AG09309 (cell line): ENCODE measurements at regions not wholly inside any gene's neighbourhood (a gene's known extent, or its start where the extent isn't known, plus 50 kb on each side); places are given as distances from the start of the nearest gene placed in this dataset.
"Not testable (repeated sequence)": the region's sequence is repeated elsewhere in the genome, so short reads cannot be mapped to it uniquely, and the experiment has no call there.

Source experiments
- DNase-seq: peaks from one replicate; pipeline ENCODE4 v3.0.0-alpha.2; 2010; ENCODE audit warnings: low read depth
- H3K4me3 ChIP-seq: 2 replicates; pipeline ENCODE4 v1.5.1; 2011; ENCODE audit warnings: mild to moderate bottlenecking, low read depth, low read length, moderate library complexity; ENCODE audit not compliant: control insufficient read depth
- TF ChIP-seq, protein P1 (sequence below): IDR thresholded peaks from 2 replicates; pipeline ENCODE4 v1.5.1; 2011; ENCODE audit warnings: mild to moderate bottlenecking, low read depth, low read length, inconsistent platforms; ENCODE audit not compliant: insufficient read depth, control insufficient read depth; ENCODE audit errors: missing control alignments

DNA sequence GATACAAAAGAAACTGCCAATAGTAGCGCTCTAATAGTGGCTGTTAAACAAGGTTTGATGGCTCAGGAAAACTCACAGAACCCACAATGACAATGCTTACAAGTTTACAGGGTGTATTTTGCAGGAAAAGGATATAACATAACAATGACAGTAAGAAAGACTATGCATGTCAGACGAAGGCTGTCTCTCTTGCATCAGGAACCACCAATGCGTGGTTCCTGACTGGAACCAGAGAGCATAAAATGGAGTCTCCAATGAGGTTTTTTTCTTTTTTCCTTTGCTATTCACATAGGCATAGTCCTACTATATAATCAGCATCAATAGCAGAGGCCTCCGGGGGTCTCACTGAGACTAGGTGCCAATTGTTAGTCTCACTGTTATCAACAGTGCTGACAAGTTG lies 120.4 kb upstream of the STEAP1 start:
- H3K4me3 ChIP-seq = no peak overlapping the region
- no peak for DNase-seq
- TF ChIP-seq, protein P1, sequence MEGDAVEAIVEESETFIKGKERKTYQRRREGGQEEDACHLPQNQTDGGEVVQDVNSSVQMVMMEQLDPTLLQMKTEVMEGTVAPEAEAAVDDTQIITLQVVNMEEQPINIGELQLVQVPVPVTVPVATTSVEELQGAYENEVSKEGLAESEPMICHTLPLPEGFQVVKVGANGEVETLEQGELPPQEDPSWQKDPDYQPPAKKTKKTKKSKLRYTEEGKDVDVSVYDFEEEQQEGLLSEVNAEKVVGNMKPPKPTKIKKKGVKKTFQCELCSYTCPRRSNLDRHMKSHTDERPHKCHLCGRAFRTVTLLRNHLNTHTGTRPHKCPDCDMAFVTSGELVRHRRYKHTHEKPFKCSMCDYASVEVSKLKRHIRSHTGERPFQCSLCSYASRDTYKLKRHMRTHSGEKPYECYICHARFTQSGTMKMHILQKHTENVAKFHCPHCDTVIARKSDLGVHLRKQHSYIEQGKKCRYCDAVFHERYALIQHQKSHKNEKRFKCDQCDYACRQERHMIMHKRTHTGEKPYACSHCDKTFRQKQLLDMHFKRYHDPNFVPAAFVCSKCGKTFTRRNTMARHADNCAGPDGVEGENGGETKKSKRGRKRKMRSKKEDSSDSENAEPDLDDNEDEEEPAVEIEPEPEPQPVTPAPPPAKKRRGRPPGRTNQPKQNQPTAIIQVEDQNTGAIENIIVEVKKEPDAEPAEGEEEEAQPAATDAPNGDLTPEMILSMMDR = no peak

DNA sequence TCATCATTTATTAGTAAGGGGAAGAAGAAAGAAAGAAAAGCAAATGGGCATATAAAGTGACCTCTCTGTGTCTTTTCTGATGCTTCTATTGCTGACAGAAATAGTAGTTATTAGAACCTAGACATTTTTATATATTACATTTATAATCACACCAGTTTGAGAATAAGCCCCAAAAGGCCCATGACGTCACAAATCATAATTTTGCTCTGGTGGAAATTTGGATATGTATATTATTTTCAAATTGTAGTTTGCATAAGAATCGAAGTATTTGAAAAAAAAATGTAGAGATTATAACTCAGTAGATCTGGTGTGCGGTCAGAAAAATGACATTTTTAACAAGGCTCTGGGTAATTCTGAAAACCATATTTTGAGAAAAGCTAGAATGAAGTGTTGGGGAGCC lies 101.2 kb upstream of the STEAP1 start:
- TF ChIP-seq, protein P1 = no peak
- DNase-seq = no peak
- no peak overlapping the region for H3K4me3 ChIP-seq

DNA sequence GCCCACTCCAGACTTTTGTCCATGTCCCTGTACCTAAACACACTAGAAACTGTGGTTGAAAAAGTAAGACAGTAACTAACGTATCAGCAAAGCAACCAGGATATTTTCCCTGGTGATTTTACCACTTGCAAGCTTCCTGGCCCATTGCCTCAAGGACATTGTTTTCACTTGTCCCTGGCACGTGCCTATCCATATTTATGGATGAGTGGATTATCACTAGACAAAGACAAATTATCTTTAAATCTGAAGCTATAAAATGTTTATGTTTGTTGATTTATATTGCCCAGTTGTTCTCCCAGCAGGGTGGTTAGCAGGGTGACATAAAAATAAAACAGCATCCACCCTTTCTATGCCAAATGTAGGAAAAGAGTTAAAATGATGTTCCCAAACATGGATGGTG lies 93.2 kb upstream of the STEAP1 start:
- no peak overlapping the region for H3K4me3 ChIP-seq
- TF ChIP-seq, protein P1 = no peak
- DNase-seq = no peak

DNA sequence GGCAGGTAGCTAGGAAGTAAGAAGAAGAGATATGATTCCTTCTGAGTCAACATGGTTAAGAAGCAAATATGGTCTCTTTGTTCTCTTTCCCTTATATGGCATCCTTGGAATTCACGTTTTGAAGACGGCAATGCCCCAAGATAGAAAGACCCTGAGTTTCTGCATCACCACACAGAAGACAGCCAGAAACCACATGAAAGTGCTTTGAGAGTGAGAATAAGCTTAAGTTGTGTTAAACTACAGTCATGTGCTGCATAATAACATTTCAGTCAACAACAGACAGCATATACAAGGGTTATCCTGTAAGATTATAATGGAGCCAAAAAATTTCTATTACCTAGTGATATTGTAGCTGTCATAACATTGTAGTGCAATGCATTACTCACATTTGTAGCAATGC lies 89.9 kb upstream of the STEAP1 start:
- TF ChIP-seq, protein P1 = no peak

DNA sequence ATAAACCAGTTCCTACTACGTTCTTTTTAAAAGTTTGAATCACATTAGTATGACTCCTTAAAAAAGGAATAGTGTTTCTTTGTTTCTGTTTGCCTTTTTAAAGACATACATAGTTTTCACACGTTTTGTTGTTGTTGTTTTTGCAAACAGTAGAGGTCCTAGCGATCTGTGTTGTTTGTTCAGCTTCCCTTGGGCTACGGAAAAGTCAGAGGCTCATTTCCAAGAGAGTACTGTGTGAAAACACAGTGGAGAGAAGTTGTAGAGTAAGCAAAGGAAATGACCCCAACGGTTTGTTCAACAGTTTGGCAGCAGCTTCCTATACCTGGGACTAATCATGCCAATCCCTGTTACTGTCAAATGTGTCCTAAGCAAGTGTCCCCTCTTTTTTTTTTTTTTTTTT lies 87.1 kb upstream of the STEAP1 start:
- TF ChIP-seq, protein P1 = no peak
- H3K4me3 ChIP-seq = no peak overlapping the region
- no peak for DNase-seq

More for the DNA sequence above, 89.9 kb upstream of the STEAP1 start:
- DNase-seq = no peak
- H3K4me3 ChIP-seq = no peak overlapping the region

GRCh38 chr7:90070238-90070637 lies 84.0 kb upstream of the STEAP1 start:
- H3K4me3 ChIP-seq, DNase-seq: not testable (repeated sequence)

GRCh38 chr7:90078921-90079320 lies 75.3 kb upstream of the STEAP1 start:
- H3K4me3 ChIP-seq = no peak overlapping the region
- no peak for DNase-seq
- TF ChIP-seq, protein P1 = no peak
